OCI-LY7 (cell line): ENCODE measurements at regions not wholly inside any gene's neighbourhood (a gene's known extent, or its start where the extent isn't known, plus 50 kb on each side); places are given as distances from the start of the nearest gene placed in this dataset.

ENCODE experiments used
- CTCF ChIP-seq: fragments of 200-600 bp; sonication (generic); conservative IDR thresholded peaks from 2 replicates; pipeline ENCODE4 v1.5.1; 2014; ENCODE audit warnings: mild to moderate bottlenecking, antibody characterized with exemption, low read length, moderate library complexity, mixed read lengths
- EZH2phosphoT487 ChIP-seq: fragments of 200-600 bp; sonication (generic); IDR thresholded peaks from 2 replicates; pipeline ENCODE4 v1.6.1; 2018; ENCODE audit warnings: low read depth, borderline replicate concordance, mild to moderate bottlenecking, mixed run types, antibody characterized with exemption, low read length, moderate library complexity, mixed read lengths

GRCh38 chr15:95928822-95929221, 401.7 kb upstream of the NR2F2 start:
- TF ChIP-seq CTCF (no peak), EZH2phosphoT487 (no peak)
